H9 (cell line): ENCODE measurements at regions not wholly inside any gene's neighbourhood (a gene's known extent, or its start where the extent isn't known, plus 50 kb on each side); places are given as distances from the start of the nearest gene placed in this dataset.

ENCODE experiments used
- DNase-seq: peaks from one replicate; pipeline ENCODE4 v3.0.0-alpha.2; 2017
- H2AFZ ChIP-seq: one replicate; pipeline ENCODE4 v1.6.1; 2013; ENCODE audit warnings: mild to moderate bottlenecking, low read length, control low read depth, moderate library complexity
- H2AK5ac ChIP-seq: 2 replicates; pipeline ENCODE4 v1.6.1; 2013; ENCODE audit warnings: low read length, control low read depth, mixed read lengths; ENCODE audit not compliant: insufficient read length
- H2BK120ac ChIP-seq: one replicate; pipeline ENCODE4 v1.6.1; 2013; ENCODE audit warnings: low read depth, mild to moderate bottlenecking, low read length, control low read depth, inconsistent platforms; ENCODE audit not compliant: poor library complexity, severe bottlenecking
- H2BK12ac ChIP-seq: 2 replicates; pipeline ENCODE4 v1.6.1; 2013; ENCODE audit warnings: low read length, control low read depth, mixed read lengths, low read depth; ENCODE audit not compliant: insufficient read length
- H2BK15ac ChIP-seq: 2 replicates; pipeline ENCODE4 v1.6.1; 2013; ENCODE audit warnings: low read depth, low read length, control low read depth
- H2BK20ac ChIP-seq: one replicate; pipeline ENCODE4 v1.6.1; 2013; ENCODE audit warnings: low read depth, mild to moderate bottlenecking, low read length, control low read depth, inconsistent platforms; ENCODE audit not compliant: poor library complexity, severe bottlenecking
- H2BK5ac ChIP-seq: 2 replicates; pipeline ENCODE4 v1.6.1; 2013; ENCODE audit warnings: low read length, control low read depth, mixed read lengths; ENCODE audit not compliant: insufficient read length
- H3K14ac ChIP-seq: 2 replicates; pipeline ENCODE4 v1.6.1; 2013; ENCODE audit warnings: low read length, control low read depth; ENCODE audit not compliant: insufficient read depth
- H3K18ac ChIP-seq: 2 replicates; pipeline ENCODE4 v1.6.1; 2013; ENCODE audit warnings: low read depth, mild to moderate bottlenecking, mixed read lengths, low read length, control low read depth; ENCODE audit not compliant: insufficient read length
- H3K23ac ChIP-seq: 2 replicates; pipeline ENCODE4 v1.6.1; 2013; ENCODE audit warnings: low read length, control low read depth, mixed read lengths, low read depth; ENCODE audit not compliant: insufficient read length
- H3K23me2 ChIP-seq: 2 replicates; pipeline ENCODE4 v1.6.1; 2013; ENCODE audit warnings: low read depth, mild to moderate bottlenecking, mixed read lengths, low read length, control low read depth; ENCODE audit not compliant: insufficient read length, poor library complexity, severe bottlenecking
- H3K27ac ChIP-seq: 2 replicates; pipeline ENCODE4 v1.5.1; 2013; ENCODE audit warnings: low read length, control low read depth, mixed read lengths, low read depth; ENCODE audit not compliant: insufficient read length
- H3K27me3 ChIP-seq: 2 replicates; pipeline ENCODE4 v1.6.1; 2013; ENCODE audit warnings: low read length, control low read depth, inconsistent platforms; ENCODE audit not compliant: insufficient read depth
- H3K4ac ChIP-seq: 2 replicates; pipeline ENCODE4 v1.6.1; 2013; ENCODE audit warnings: low read depth, mild to moderate bottlenecking, control low read depth, inconsistent platforms, low read length, moderate library complexity
- H3K4me1 ChIP-seq: 2 replicates; pipeline ENCODE4 v1.6.1; 2013; ENCODE audit warnings: low read length, control low read depth, inconsistent platforms; ENCODE audit not compliant: insufficient read depth
- H3K4me2 ChIP-seq: 2 replicates; pipeline ENCODE4 v1.6.1; 2013; ENCODE audit warnings: low read length, control low read depth, mixed read lengths; ENCODE audit not compliant: insufficient read length, insufficient read depth
- H3K56ac ChIP-seq: 2 replicates; pipeline ENCODE4 v1.6.1; 2013; ENCODE audit warnings: low read depth, mild to moderate bottlenecking, mixed read lengths, low read length, control low read depth; ENCODE audit not compliant: insufficient read length
- H3K79me1 ChIP-seq: 2 replicates; pipeline ENCODE4 v1.6.1; 2013; ENCODE audit warnings: low read depth, mild to moderate bottlenecking, moderate library complexity, low read length, control low read depth, inconsistent platforms; ENCODE audit not compliant: insufficient read depth, poor library complexity, severe bottlenecking
- H3K79me2 ChIP-seq: 2 replicates; pipeline ENCODE4 v1.6.1; 2013; ENCODE audit warnings: low read length, control low read depth, inconsistent platforms; ENCODE audit not compliant: insufficient read depth
- H3K9ac ChIP-seq: 2 replicates; pipeline ENCODE4 v1.6.1; 2013; ENCODE audit warnings: low read length, control low read depth, mixed read lengths; ENCODE audit not compliant: insufficient read length; ENCODE audit errors: extremely low read depth
- H3K9me3 ChIP-seq: one replicate; pipeline ENCODE4 v1.6.1; 2013; ENCODE audit warnings: low read depth, low read length, inconsistent platforms; ENCODE audit not compliant: control insufficient read depth
- H3T11ph ChIP-seq: one replicate; pipeline ENCODE4 v1.6.1; 2013; ENCODE audit warnings: mild to moderate bottlenecking, low read length, control low read depth, inconsistent platforms
- H4K20me1 ChIP-seq: one replicate; pipeline ENCODE4 v1.6.1; 2013; ENCODE audit not compliant: control insufficient read depth, insufficient read length, insufficient read depth
- H4K5ac ChIP-seq: 2 replicates; pipeline ENCODE4 v1.6.1; 2013; ENCODE audit warnings: low read depth, mild to moderate bottlenecking, mixed read lengths, low read length, control low read depth; ENCODE audit not compliant: insufficient read length
- H4K8ac ChIP-seq: replicated peaks from 2 replicates; pipeline ENCODE4 v1.6.1; 2013; ENCODE audit warnings: low read length, control low read depth, mixed read lengths, low read depth; ENCODE audit not compliant: insufficient read length
- H4K91ac ChIP-seq: 2 replicates; pipeline ENCODE4 v1.6.1; 2013; ENCODE audit warnings: low read depth, mild to moderate bottlenecking, moderate library complexity, mixed read lengths, low read length, control low read depth; ENCODE audit not compliant: insufficient read length
- H3K27ac Mint-ChIP-seq, 3 experiments: 2 replicates in 2 of 3; 3 replicates in 1 of 3; pipeline ENCODE4 v1.8.0; 2020 to 2021; ENCODE audit warnings: mixed read lengths in 3 of 3, mild to moderate bottlenecking in 1 of 3, moderate library complexity in 1 of 3
- H3K27me3 Mint-ChIP-seq: 2 replicates; pipeline ENCODE4 v1.8.0; 2021; ENCODE audit warnings: low read depth, mild to moderate bottlenecking, moderate library complexity, mixed read lengths
- H3K36me3 Mint-ChIP-seq, 3 experiments: 2 replicates in 2 of 3; 3 replicates in 1 of 3; pipeline ENCODE4 v1.8.0; 2020 to 2021; ENCODE audit warnings: low read depth in 3 of 3, mixed read lengths in 3 of 3; ENCODE audit not compliant: insufficient read depth in 1 of 3
- H3K4me1 Mint-ChIP-seq, 2 experiments: 2 replicates each; pipeline ENCODE4 v1.8.0; 2020; ENCODE audit warnings: mixed read lengths in 2 of 2
- H3K4me3 Mint-ChIP-seq, 2 experiments: 2 replicates in 1 of 2; 3 replicates in 1 of 2; pipeline ENCODE4 v1.8.0; 2020 to 2021; ENCODE audit warnings: mild to moderate bottlenecking in 2 of 2, mixed read lengths in 2 of 2, moderate library complexity in 1 of 2
- H3K9me3 Mint-ChIP-seq, 2 experiments: 2 replicates in 1 of 2; 3 replicates in 1 of 2; pipeline ENCODE4 v1.8.0; 2020; ENCODE audit warnings: mild to moderate bottlenecking in 2 of 2, mixed read lengths in 2 of 2, moderate library complexity in 1 of 2
- CTCF ChIP-seq: fragments of 200-600 bp; sonication (generic); conservative IDR thresholded peaks from 3 replicates; pipeline ENCODE4 v1.8.0; 2021; ENCODE audit warnings: antibody characterized with exemption, mild to moderate bottlenecking
- WGBS: extraction: QIAGEN DNeasy Blood & Tissue Kit; methylation state at CpG from one replicate; pipeline ENCODE4 v1.1.7; 2013; ENCODE audit warnings: missing lambda C conversion rate, low lambda C conversion rate, mixed read lengths; ENCODE audit not compliant: insufficient read length; ENCODE audit errors: extremely low coverage; 5-methylcytosine and 5-hydroxymethylcytosine counted together

- Mint-ChIP-seq H3K9me3 (peaks cover 4 to 7% of the 10 kb centered on the region in 2 experiments; a peak in 4 of 5 replicates), H3K4me3 (no peak overlapping the region), H3K4me1 (peaks cover 60% of the 10 kb centered on the region in 2 experiments), H3K27ac (no peak overlapping the region), H3K27me3 (peaks cover 61% of the 10 kb centered on the region), H3K36me3 (peaks cover 0 to 10% (median 2%) of the 10 kb centered on the region in 3 experiments; a peak in 5 of 7 replicates)
- Histone ChIP-seq H2BK15ac (no peak overlapping the region), H3K4me2 (no peak overlapping the region), H3K14ac (no peak overlapping the region), H3K9ac (no peak overlapping the region), H4K20me1 (no peaks in the 10 kb centered on the region), H2BK20ac (no peak overlapping the region), H4K5ac (no peak overlapping the region), H2AK5ac (no peak overlapping the region), H3K23me2 (no peaks in the 10 kb centered on the region), H3K4me1 (peaks cover 15% of the 10 kb centered on the region), H3T11ph (no peak overlapping the region), H3K56ac (no peak overlapping the region), H2BK12ac (no peak overlapping the region), H4K8ac (no peak overlapping the region), H3K4ac (no peak overlapping the region), H3K27me3 (no peaks in the 10 kb centered on the region; the same call in 1 of the 2 replicates), H3K9me3 (no peaks in the 10 kb centered on the region), H2BK5ac (no peak overlapping the region), H3K79me1 (no peaks in the 10 kb centered on the region), H3K23ac (no peak overlapping the region), H3K27ac (no peak overlapping the region), H3K18ac (no peak overlapping the region), H2AFZ (no peak overlapping the region), H3K79me2 (no peaks in the 10 kb centered on the region), H2BK120ac (no peak overlapping the region), H4K91ac (no peak overlapping the region)
- no peak for DNase-seq
- no CpG with 5 or more reads among the region's 3 CpGs for WGBS
- TF ChIP-seq CTCF, result no peak
Observed at GRCh38 chr13:40342901-40343300, 323.5 kb downstream of the FOXO1 start.
